Inflammatory macrophage treated with lipopolysaccharide for 1 hour (primary cell): ENCODE measurements at regions not wholly inside any gene's neighbourhood (a gene's known extent, or its start where the extent isn't known, plus 50 kb on each side); places are given as distances from the start of the nearest gene placed in this dataset.

Experiments
- DNase-seq, 2 donors: peaks; one replicate each; pipeline ENCODE4 v3.0.0-alpha.2; 2020 to 2022

GRCh38 chr2:239905884-239906654 is 119.1 kb downstream of the NDUFA10 start:
- no peak for DNase-seq

GRCh38 chr2:239905306-239905705 is 119.8 kb downstream of the NDUFA10 start:
- no peak for DNase-seq

GRCh38 chr2:239904496-239904895 is 120.6 kb downstream of the NDUFA10 start:
- DNase-seq = no peak

- DNase-seq = no peak
These were observed 121.3 kb downstream of the NDUFA10 start for GRCh38 chr2:239903803-239904202.

- no peak for DNase-seq
These were observed 121.9 kb downstream of the NDUFA10 start for GRCh38 chr2:239903210-239903609.

- no peak for DNase-seq
These were observed 122.4 kb downstream of the NDUFA10 start for GRCh38 chr2:239902749-239903201.

GRCh38 chr2:239898292-239898925 is 126.7 kb downstream of the NDUFA10 start:
- DNase-seq = no peak

GRCh38 chr2:239897596-239898235 is 127.4 kb downstream of the NDUFA10 start:
- DNase-seq = no peak

GRCh38 chr2:239896075-239896474 is 129.1 kb downstream of the NDUFA10 start:
- no peak for DNase-seq

- DNase-seq = peak; percentile 61 to 66
These were observed 129.5 kb downstream of the NDUFA10 start for GRCh38 chr2:239895669-239896068.

GRCh38 chr2:239895116-239895515 is 130.0 kb downstream of the NDUFA10 start:
- no peak for DNase-seq

GRCh38 chr2:239894276-239894675 is 130.9 kb downstream of the NDUFA10 start:
- DNase-seq = no peak

- no peak for DNase-seq
These were observed 132.0 kb downstream of the NDUFA10 start for GRCh38 chr2:239893236-239893515.

GRCh38 chr2:239892441-239893235 is 132.5 kb downstream of the NDUFA10 start:
- no peak for DNase-seq

GRCh38 chr2:239891698-239892097 is 133.4 kb downstream of the NDUFA10 start:
- DNase-seq = no peak

- peak; percentile 13 to 64 for DNase-seq
These were observed 134.9 kb downstream of the NDUFA10 start for GRCh38 chr2:239890206-239890746.

- DNase-seq = no peak
These were observed 135.5 kb downstream of the NDUFA10 start for GRCh38 chr2:239889641-239890121.

GRCh38 chr2:239887604-239888003 is 137.5 kb downstream of the NDUFA10 start:
- DNase-seq = peak in 1 of 2 donors; percentile 53

- no peak for DNase-seq
These were observed 138.4 kb downstream of the NDUFA10 start for GRCh38 chr2:239886781-239887180.

- DNase-seq = no peak
These were observed 140.3 kb downstream of the NDUFA10 start for GRCh38 chr2:239884875-239885274.

- DNase-seq = no peak
These were observed 141.1 kb downstream of the NDUFA10 start for GRCh38 chr2:239884051-239884405.

GRCh38 chr2:239883326-239884050 is 141.7 kb downstream of the NDUFA10 start:
- DNase-seq = no peak
